ENCODE measurements at regions not wholly inside any gene's neighbourhood (a gene's known extent, or its start where the extent isn't known, plus 50 kb on each side); places are given as distances from the start of the nearest gene placed in this dataset.

GRCh38 chr6:5878792-5879191 is 127.9 kb downstream of the NRN1 start:
- TF ChIP-seq CTCF (IDR thresholded peaks at IDR 0.05; ENCODE audit: low read length) (no peak), EZH2 (optimal IDR thresholded peaks at IDR 0.05; ENCODE audit: low read depth, low read length) (no peak), EZH2phosphoT487 (IDR thresholded peaks at IDR 0.05; ENCODE audit: low read length) (no peak)

Data from MM.1S (cell line).